ENCODE measurements at regions not wholly inside any gene's neighbourhood (a gene's known extent, or its start where the extent isn't known, plus 50 kb on each side); places are given as distances from the start of the nearest gene placed in this dataset.

DNA sequence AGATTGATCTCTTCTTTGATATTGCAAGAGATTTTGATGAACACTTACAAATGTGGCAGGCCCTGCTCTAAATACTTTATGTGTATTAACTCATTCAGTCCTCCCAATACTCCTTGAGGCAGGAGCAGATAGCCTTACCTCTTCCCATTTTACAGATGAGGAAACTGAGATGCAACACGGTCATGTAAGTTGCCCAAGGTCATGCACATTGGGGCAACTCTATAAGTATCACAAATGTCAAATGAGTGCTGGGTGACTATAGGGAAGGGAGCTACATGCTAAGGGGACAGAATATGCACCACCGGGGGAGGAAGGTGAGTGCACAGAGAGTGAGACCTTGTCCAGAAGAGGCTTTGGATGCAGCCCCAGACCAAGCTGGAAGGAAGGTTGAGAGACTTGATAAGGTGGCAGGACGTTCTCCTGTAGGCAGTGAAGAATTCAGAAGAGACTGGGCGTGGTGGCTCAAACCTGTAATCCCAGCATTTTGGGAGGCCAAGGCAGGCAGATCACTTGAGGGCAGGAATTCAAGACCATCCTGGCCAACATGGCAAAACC, 132.3 kb upstream of the PWP1 start:
- DNase-seq (ENCODE audit: low spot score): no peak

- no peak for DNase-seq (ENCODE audit: low spot score)
These were observed 130.7 kb upstream of the PWP1 start for GRCh38 chr12:107554941-107555340.

- no peak for DNase-seq (ENCODE audit: low spot score)
These were observed 128.6 kb upstream of the PWP1 start for GRCh38 chr12:107557026-107557425.

GRCh38 chr12:107557589-107558100, 128.0 kb upstream of the PWP1 start:
- no peak for DNase-seq (ENCODE audit: low spot score)

GRCh38 chr12:107558141-107558815, 127.3 kb upstream of the PWP1 start:
- DNase-seq (ENCODE audit: low spot score): no peak

- no peak for DNase-seq (ENCODE audit: low spot score)
These were observed 126.7 kb upstream of the PWP1 start for GRCh38 chr12:107558816-107559382.

GRCh38 chr12:107560165-107560898, 125.3 kb upstream of the PWP1 start:
- DNase-seq (ENCODE audit: low spot score): no peak

DNA sequence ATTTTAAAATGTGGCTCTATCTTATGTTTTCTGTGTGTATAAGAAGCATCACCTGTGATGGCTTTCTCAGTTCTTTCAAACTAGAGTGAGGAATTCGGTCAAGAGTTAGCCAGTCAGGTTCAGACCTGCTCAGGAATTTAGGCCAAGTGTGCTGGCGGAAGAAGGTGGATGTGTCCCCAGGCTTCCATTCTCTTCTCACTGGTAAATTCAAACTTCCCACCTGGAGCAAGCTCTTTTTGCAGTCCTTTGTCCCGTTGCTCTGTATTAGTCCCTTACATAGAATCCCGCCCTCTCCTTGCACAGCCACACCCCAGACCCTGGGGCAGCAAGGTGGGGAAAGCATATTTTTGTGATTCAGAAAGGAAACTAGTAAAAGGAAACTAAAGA, 124.7 kb upstream of the PWP1 start:
- no peak for DNase-seq (ENCODE audit: low spot score)

DNA sequence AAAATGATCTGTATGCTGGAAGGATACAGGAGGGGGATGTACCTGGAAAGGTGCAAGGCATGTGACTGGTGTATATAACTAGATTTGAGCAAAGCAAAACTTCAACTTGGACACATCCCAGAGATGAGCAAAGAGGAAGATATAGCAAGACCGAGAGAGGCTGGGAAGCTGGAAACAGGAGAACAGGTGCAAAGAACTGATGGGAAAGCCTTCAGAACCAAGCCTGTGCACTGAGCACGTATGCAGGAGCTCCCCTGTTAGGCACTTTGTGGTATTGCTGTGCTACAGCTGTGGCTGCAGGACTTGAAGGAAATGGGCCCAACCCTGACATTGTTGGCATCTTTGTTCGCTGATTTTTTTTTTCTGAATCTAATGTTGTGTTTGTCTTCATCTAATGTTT, 120.7 kb upstream of the PWP1 start:
- DNase-seq (ENCODE audit: low spot score): peak; percentile 23

DNA sequence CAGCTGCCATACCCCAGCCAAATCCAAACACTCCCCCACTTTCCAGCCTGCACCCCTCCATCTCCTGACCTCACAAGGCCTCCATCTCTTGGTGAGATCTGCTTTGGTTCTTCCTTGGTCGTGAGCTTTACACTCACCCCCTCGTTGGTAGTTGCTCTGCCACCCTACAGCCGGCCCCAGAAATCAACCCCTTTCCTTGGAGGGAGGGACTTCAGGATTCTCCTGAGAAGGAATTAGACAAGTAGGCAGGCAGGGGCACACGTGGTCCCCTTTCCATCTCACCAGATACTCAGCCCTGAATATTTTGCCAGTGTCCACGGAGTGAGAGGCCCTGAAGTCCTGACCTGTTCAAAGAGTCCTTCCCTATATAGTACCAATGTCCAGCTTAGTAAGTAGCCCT, 120.0 kb upstream of the PWP1 start:
- DNase-seq (ENCODE audit: low spot score): no peak

- DNase-seq (ENCODE audit: low spot score): no peak
These were observed 117.6 kb upstream of the PWP1 start for GRCh38 chr12:107567876-107568619.

DNA sequence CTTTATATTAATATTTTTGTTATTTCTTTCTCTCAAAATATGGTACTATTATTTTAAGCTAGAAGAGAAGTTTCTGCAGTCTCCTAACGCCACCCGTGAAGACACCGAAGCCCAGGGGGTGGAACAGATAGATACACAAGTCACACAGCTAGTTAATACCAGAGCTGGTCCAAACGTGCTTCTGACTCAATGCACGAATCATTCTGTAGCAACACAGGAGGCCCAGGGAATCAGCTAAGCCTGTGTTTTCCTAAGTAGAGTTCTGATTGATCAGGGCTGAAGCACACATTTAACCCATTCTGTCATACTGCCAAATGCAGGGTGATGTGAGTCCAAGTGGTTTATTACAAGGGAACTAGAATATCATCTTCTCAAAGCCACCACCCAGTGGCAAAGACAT, 116.9 kb upstream of the PWP1 start:
- DNase-seq (ENCODE audit: low spot score): no peak

DNA sequence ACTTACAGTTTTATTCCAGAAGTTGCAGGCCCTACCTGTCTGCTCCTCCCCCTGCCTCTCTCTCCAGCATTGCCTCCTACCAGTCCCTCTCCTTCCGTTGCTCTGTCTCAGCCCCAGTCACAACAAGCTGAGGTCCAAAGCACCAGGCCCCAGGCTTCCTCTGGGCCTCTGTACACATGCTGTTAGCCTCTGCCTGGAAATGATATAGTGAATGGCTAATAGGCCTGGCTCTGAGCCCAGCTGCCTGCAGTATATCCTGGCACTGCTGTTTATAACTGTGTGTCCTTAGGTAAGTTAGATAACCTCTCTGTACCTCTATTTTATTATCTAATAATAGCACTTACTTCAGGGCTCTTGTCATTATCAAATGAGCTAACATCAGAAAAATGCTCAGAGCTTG, 114.9 kb upstream of the PWP1 start:
- DNase-seq (ENCODE audit: low spot score): no peak

- no peak for DNase-seq (ENCODE audit: low spot score)
These were observed 114.1 kb upstream of the PWP1 start for GRCh38 chr12:107571492-107571891.

- no peak for DNase-seq (ENCODE audit: low spot score)
These were observed 110.9 kb upstream of the PWP1 start for GRCh38 chr12:107574691-107575090.

- DNase-seq (ENCODE audit: low spot score): no peak
These were observed 104.6 kb upstream of the PWP1 start for GRCh38 chr12:107580750-107581618.

GRCh38 chr12:107581619-107582015, 104.0 kb upstream of the PWP1 start:
- no peak for DNase-seq (ENCODE audit: low spot score)

DNA sequence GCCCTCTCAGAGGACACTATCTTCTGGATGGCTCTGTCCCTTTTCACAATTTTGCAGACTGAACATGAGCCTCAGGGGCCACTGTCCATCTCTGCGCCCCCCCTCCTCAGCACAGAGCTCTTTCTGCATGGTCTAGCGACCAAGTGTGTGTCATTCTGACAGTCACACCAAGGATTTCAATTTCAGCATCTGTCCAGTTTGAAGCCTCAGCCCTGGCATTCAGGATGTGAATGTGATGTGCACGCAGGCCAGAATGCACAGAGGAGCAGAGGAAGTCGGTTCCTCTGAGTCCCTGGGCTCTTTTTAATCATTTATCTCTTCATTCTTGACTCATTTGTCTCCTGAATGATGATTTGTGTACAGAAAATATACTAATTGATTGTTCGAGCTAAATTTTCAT, 102.0 kb upstream of the PWP1 start:
- DNase-seq (ENCODE audit: low spot score): no peak

DNA sequence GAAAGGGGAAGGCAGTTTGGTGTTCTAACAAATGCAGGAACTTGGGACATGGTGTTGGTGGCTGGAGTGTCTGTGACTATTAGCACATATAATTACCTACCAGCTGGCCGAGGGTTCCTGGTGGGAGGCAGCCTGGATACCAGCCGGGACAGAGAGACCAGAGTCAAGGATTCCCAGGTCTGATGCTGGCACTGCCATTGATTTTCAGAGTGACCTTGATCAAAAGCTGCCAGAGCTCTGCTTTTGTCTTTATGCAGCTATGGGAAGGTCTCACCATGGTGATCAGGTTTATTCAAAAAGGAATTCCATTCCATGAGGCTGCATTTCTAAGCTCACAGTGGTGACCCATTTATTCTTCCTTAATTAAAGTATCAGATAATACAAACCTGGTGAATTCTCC, 101.0 kb upstream of the PWP1 start:
- DNase-seq (ENCODE audit: low spot score): no peak

- no peak for DNase-seq (ENCODE audit: low spot score)
These were observed 99.2 kb upstream of the PWP1 start for GRCh38 chr12:107586256-107586970.

GRCh38 chr12:107590413-107590812, 95.2 kb upstream of the PWP1 start:
- DNase-seq (ENCODE audit: low spot score): peak; percentile 42

Data from Ammon's horn (tissue), 1 donor.